Caco-2 (cell line): ENCODE measurements at regions not wholly inside any gene's neighbourhood (a gene's known extent, or its start where the extent isn't known, plus 50 kb on each side); places are given as distances from the start of the nearest gene placed in this dataset.

Source experiments
- BruUV-seq: library from RNA; stranded (reverse); fragments of 400-500 nt; replicated peaks from 2 replicates; lab custom pipeline; 2021; lab: Mats Ljungman, UMichigan
- CTCF ChIA-PET: fragments of 300-600 bp; sonication (Branson Sonifier 250); formaldehyde crosslinking; loops from one replicate; lab custom pipeline; 2022; ENCODE audit warnings: antibody characterized with exemption; lab: Charles Lee
- POLR2A ChIA-PET: fragments of 300-600 bp; sonication (Branson Sonifier 250); formaldehyde crosslinking; loops from one replicate; lab custom pipeline; 2022; ENCODE audit warnings: antibody characterized with exemption; lab: Charles Lee
- DNase-seq, 2 experiments: peaks; one replicate each; pipeline versions ENCODE4 v3.0.0 to v3.0.0-alpha.2; 2020 to 2022
- H3K27me3 ChIP-seq: replicated peaks from 2 replicates; pipeline ENCODE4 v1.6.0; 2011; ENCODE audit warnings: low read length; ENCODE audit not compliant: control insufficient read depth, insufficient read depth
- H3K36me3 ChIP-seq: 2 replicates; pipeline ENCODE4 v1.5.1; 2011; ENCODE audit warnings: low read length; ENCODE audit not compliant: control insufficient read depth, insufficient read depth
- H3K4me1 ChIP-seq: fragments of 250-450 bp; sonication (Bioruptor Pico); 2 replicates; pipeline ENCODE4 v1.5.1; 2020; ENCODE audit warnings: mild to moderate bottlenecking
- H3K4me3 ChIP-seq: 2 replicates; pipeline ENCODE4 v1.5.1; 2011; ENCODE audit warnings: low read depth, mild to moderate bottlenecking, control low read depth, low read length
- H3K9me3 ChIP-seq: fragments of 250-450 bp; sonication (Bioruptor Pico); 2 replicates; pipeline ENCODE4 v1.5.1; 2020; ENCODE audit warnings: mild to moderate bottlenecking, moderate library complexity
- H3K27ac Mint-ChIP-seq: one replicate; pipeline ENCODE4 v1.8.0; 2022; ENCODE audit warnings: mixed read lengths; ENCODE audit not compliant: unreplicated experiment
- H3K27me3 Mint-ChIP-seq: one replicate; pipeline ENCODE4 v1.8.0; 2022; ENCODE audit warnings: mixed read lengths; ENCODE audit not compliant: insufficient read depth, unreplicated experiment
- H3K36me3 Mint-ChIP-seq: one replicate; pipeline ENCODE4 v1.8.0; 2022; ENCODE audit warnings: mild to moderate bottlenecking, mixed read lengths; ENCODE audit not compliant: insufficient read depth, unreplicated experiment
- H3K4me1 Mint-ChIP-seq: one replicate; pipeline ENCODE4 v1.8.0; 2022; ENCODE audit warnings: low read depth, mixed read lengths; ENCODE audit not compliant: unreplicated experiment
- H3K4me3 Mint-ChIP-seq: one replicate; pipeline ENCODE4 v1.8.0; 2022; ENCODE audit warnings: mild to moderate bottlenecking, moderate library complexity, mixed read lengths; ENCODE audit not compliant: unreplicated experiment
- H3K9me3 Mint-ChIP-seq: one replicate; pipeline ENCODE4 v1.8.0; 2022; ENCODE audit warnings: mixed read lengths; ENCODE audit not compliant: unreplicated experiment
- intact Hi-C: fragments of 100-400 bp; cut with micrococcal nuclease; formaldehyde crosslinking; loops from one replicate; pipeline ENCODE4 v1.10.0; 2022; ENCODE audit not compliant: unreplicated experiment
- TF ChIP-seq, protein P1 (sequence below), 2 experiments: fragments of 200-600 bp in 1 of 2; IDR thresholded peaks; 1 replicate in 1 of 2; 2 replicates in 1 of 2; pipeline versions ENCODE4 v1.5.1 to v1.8.0; 2011 to 2022; ENCODE audit warnings: antibody characterized with exemption in 1 of 2, control low read depth in 1 of 2, inconsistent platforms in 1 of 2, low read depth in 1 of 2, low read length in 1 of 2, mild to moderate bottlenecking in 1 of 2, moderate library complexity in 1 of 2; ENCODE audit not compliant: insufficient read depth in 1 of 2, severe bottlenecking in 1 of 2, unreplicated experiment in 1 of 2

DNA sequence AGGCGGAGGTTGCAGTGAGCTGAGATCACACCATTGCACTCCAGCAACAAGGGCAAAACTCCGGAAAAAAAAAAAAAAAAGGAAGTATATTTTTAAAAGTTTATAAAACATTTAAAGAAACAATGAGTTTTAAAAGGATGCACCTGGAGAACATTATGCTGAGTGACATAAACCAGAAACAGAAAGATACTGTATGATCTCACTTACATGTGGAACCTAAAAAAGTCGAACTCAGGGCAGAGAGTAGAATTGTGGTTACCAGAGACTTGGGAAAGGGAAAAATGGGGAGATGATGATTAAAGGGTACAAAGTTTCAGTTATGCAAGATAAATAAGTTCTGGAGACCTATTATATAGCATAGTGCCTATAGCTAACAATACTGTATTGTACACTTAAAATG lies 52.8 kb upstream of the RTN4 start:
- TF ChIP-seq, protein P1, sequence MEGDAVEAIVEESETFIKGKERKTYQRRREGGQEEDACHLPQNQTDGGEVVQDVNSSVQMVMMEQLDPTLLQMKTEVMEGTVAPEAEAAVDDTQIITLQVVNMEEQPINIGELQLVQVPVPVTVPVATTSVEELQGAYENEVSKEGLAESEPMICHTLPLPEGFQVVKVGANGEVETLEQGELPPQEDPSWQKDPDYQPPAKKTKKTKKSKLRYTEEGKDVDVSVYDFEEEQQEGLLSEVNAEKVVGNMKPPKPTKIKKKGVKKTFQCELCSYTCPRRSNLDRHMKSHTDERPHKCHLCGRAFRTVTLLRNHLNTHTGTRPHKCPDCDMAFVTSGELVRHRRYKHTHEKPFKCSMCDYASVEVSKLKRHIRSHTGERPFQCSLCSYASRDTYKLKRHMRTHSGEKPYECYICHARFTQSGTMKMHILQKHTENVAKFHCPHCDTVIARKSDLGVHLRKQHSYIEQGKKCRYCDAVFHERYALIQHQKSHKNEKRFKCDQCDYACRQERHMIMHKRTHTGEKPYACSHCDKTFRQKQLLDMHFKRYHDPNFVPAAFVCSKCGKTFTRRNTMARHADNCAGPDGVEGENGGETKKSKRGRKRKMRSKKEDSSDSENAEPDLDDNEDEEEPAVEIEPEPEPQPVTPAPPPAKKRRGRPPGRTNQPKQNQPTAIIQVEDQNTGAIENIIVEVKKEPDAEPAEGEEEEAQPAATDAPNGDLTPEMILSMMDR (IDR thresholded peaks at IDR 0.05; ENCODE audit: insufficient read depth in 1 of 2, low read depth in 1 of 2, low read length in 1 of 2, severe bottlenecking in 1 of 2, unreplicated experiment in 1 of 2) = no peak
- H3K4me3 Mint-ChIP-seq = no peak overlapping the region
- no peak for DNase-seq
- H3K4me1 Mint-ChIP-seq = peaks cover 17% of the 10 kb centered on the region
- H3K9me3 Mint-ChIP-seq = no peaks in the 10 kb centered on the region
- intact Hi-C loops = no loop called here
- H3K36me3 Mint-ChIP-seq = no peaks in the 10 kb centered on the region
- H3K4me3 ChIP-seq = no peak overlapping the region
- CTCF ChIA-PET = no interaction called here
- H3K27me3 ChIP-seq = no peaks in the 10 kb centered on the region
- no peaks in the 10 kb centered on the region for H3K9me3 ChIP-seq
- no TSS peak for BruUV-seq
- H3K27me3 Mint-ChIP-seq = no peaks in the 10 kb centered on the region
- POLR2A ChIA-PET = no interaction called here
- H3K36me3 ChIP-seq = no peaks in the 10 kb centered on the region
- H3K27ac Mint-ChIP-seq = no peak overlapping the region
- H3K4me1 ChIP-seq = peaks cover 28% of the 10 kb centered on the region

DNA sequence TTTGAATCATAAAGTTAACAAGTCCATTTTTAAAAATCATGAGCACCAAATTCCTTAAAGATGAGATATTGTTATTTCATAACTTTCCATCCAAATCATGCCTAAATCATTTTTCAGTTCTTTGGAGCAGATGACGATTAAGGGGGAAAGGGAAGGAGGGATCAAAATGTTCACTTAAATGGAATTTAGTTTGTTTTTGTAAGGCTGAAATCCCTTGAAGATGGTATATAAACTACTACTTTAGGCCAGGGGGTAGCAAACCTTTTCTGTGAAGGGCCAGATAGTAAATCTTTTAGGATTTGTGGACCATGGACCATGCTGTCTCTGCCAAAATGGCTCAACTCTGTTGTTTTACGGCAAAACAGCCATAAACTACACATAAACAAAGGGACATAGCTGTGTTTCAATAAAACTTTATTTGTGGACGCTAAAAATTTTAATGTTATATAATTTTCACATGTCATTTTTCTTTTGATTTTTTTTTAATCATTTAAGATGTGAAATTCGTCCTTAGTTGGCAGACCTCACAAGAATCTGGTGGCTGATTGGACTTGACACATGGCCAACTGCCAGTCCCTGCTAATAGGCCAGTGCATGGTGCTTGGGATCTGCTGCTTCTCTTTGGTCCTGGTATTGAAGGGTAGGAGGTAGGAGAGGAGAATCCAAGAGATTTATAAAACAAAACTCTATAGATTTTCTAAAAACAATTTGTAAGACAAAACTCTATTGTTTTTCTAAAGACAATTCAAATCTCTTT lies 52.0 kb upstream of the RTN4 start:
- Mint-ChIP-seq H3K9me3 (no peaks in the 10 kb centered on the region), H3K36me3 (no peaks in the 10 kb centered on the region), H3K27me3 (no peaks in the 10 kb centered on the region), H3K4me1 (peaks cover 9% of the 10 kb centered on the region), H3K27ac (no peak overlapping the region), H3K4me3 (no peak overlapping the region)
- Histone ChIP-seq H3K9me3 (no peaks in the 10 kb centered on the region), H3K36me3 (no peaks in the 10 kb centered on the region), H3K4me3 (no peak overlapping the region), H3K27me3 (no peaks in the 10 kb centered on the region), H3K4me1 (peaks cover 30% of the 10 kb centered on the region)
- BruUV-seq = no TSS peak
- DNase-seq = no peak
- TF ChIP-seq, protein P1 (IDR thresholded peaks at IDR 0.05; ENCODE audit: insufficient read depth in 1 of 2, low read depth in 1 of 2, low read length in 1 of 2, severe bottlenecking in 1 of 2, unreplicated experiment in 1 of 2) = no peak
- CTCF ChIA-PET = no interaction called here
- POLR2A ChIA-PET = no interaction called here
- intact Hi-C loops = no loop called here

GRCh38 chr2:55101466-55101865 lies 51.2 kb upstream of the RTN4 start:
- BruUV-seq = no TSS peak
- intact Hi-C loops = no loop called here
- Mint-ChIP-seq H3K27me3 (no peaks in the 10 kb centered on the region), H3K4me1 (peaks cover 7% of the 10 kb centered on the region), H3K4me3 (no peak overlapping the region), H3K27ac (no peak overlapping the region), H3K36me3 (no peaks in the 10 kb centered on the region), H3K9me3 (no peaks in the 10 kb centered on the region)
- no peak for DNase-seq
- H3K27me3 ChIP-seq = no peaks in the 10 kb centered on the region
- TF ChIP-seq, protein P1 (IDR thresholded peaks at IDR 0.05; ENCODE audit: insufficient read depth in 1 of 2, low read depth in 1 of 2, low read length in 1 of 2, severe bottlenecking in 1 of 2, unreplicated experiment in 1 of 2) = no peak
- no peaks in the 10 kb centered on the region for H3K36me3 ChIP-seq
- ChIA-PET CTCF (no interaction called here), POLR2A (no interaction called here)
- no peaks in the 10 kb centered on the region for H3K9me3 ChIP-seq
- peaks cover 33% of the 10 kb centered on the region for H3K4me1 ChIP-seq
- no peak overlapping the region for H3K4me3 ChIP-seq
